HG03103 (cell line): ENCODE measurements at regions not wholly inside any gene's neighbourhood (a gene's known extent, or its start where the extent isn't known, plus 50 kb on each side); places are given as distances from the start of the nearest gene placed in this dataset.

Experiments
- ATAC-seq: cut with Tn5 transposase; IDR thresholded peaks from one replicate; pipeline ENCODE4 v1.9.1; 2021; ENCODE audit warnings: low read depth; ENCODE audit not compliant: unreplicated experiment

- ATAC-seq, result no peak
Measured at GRCh38 chr20:16942051-16942450, 193.9 kb downstream of the OTOR start.

GRCh38 chr20:16942756-16943155 is 194.6 kb downstream of the OTOR start:
- no peak for ATAC-seq

- no peak for ATAC-seq
Measured at GRCh38 chr20:16944745-16945144, 196.6 kb downstream of the OTOR start.

- ATAC-seq, result no peak
Measured at GRCh38 chr20:16945619-16946018, 197.5 kb downstream of the OTOR start.

GRCh38 chr20:16946097-16946496 is 197.9 kb downstream of the OTOR start:
- no peak for ATAC-seq

GRCh38 chr20:16947479-16947878 is 199.3 kb downstream of the OTOR start:
- no peak for ATAC-seq

- ATAC-seq, result no peak
Measured at GRCh38 chr20:16951876-16952275, 203.7 kb downstream of the OTOR start.

- no peak for ATAC-seq
Measured at GRCh38 chr20:16952965-16953364, 204.8 kb downstream of the OTOR start.

- ATAC-seq, result no peak
Measured at GRCh38 chr20:16953858-16954257, 205.7 kb downstream of the OTOR start.

GRCh38 chr20:16955462-16955861 is 207.3 kb downstream of the OTOR start:
- ATAC-seq, result no peak

GRCh38 chr20:16955971-16956370 is 207.8 kb downstream of the OTOR start:
- ATAC-seq, result no peak

GRCh38 chr20:16965401-16965800 is 217.2 kb downstream of the OTOR start:
- no peak for ATAC-seq

- ATAC-seq, result no peak
Measured at GRCh38 chr20:16966276-16966880, 218.2 kb downstream of the OTOR start.

GRCh38 chr20:16968099-16968498 is 219.9 kb downstream of the OTOR start:
- ATAC-seq, result no peak

GRCh38 chr20:16970776-16971175 is 222.6 kb downstream of the OTOR start:
- no peak for ATAC-seq

GRCh38 chr20:16974080-16974854 is 226.1 kb downstream of the OTOR start:
- ATAC-seq, result no peak

- ATAC-seq, result no peak
Measured at GRCh38 chr20:16974855-16975162, 226.7 kb downstream of the OTOR start.

GRCh38 chr20:16975682-16976081 is 227.5 kb downstream of the OTOR start:
- ATAC-seq, result no peak

- ATAC-seq, result no peak
Measured at GRCh38 chr20:16978497-16978896, 230.3 kb downstream of the OTOR start.

GRCh38 chr20:16982091-16982726 is 234.1 kb downstream of the OTOR start:
- no peak for ATAC-seq

GRCh38 chr20:16984481-16984880 is 236.3 kb downstream of the OTOR start:
- no peak for ATAC-seq
